HL-60 (cell line): ENCODE measurements at regions not wholly inside any gene's neighbourhood (a gene's known extent, or its start where the extent isn't known, plus 50 kb on each side); places are given as distances from the start of the nearest gene placed in this dataset.

Experiments
- POLR2AphosphoS5 ChIP-seq: IDR thresholded peaks from 2 replicates; pipeline ENCODE4 v1.6.1; 2012; ENCODE audit warnings: low read depth
- TF ChIP-seq, protein P1 (sequence below): IDR thresholded peaks from one replicate; pipeline ENCODE4 v1.5.1; 2011; ENCODE audit warnings: low read length, control low read depth, inconsistent platforms; ENCODE audit not compliant: insufficient read depth

DNA sequence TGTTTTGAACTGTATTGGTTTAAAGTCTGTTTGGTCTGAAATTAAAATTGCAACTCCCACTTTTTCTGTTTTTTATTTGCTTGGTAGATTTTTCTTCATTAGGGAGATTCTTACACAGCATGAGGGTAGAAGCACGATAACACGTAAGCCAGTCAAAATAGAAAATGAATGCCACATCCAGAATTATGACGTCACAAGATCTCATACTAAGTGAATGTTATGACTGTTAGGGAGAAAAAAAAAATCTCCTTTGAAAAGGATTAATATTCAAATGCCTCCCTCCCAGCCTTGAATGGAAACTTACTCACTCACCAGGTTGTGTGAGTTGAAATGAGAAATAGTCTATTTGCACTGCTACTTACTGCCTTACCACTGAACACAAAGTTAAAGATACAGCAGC, 670.8 kb downstream of the TFAP2A start:
- TF ChIP-seq, protein P1, sequence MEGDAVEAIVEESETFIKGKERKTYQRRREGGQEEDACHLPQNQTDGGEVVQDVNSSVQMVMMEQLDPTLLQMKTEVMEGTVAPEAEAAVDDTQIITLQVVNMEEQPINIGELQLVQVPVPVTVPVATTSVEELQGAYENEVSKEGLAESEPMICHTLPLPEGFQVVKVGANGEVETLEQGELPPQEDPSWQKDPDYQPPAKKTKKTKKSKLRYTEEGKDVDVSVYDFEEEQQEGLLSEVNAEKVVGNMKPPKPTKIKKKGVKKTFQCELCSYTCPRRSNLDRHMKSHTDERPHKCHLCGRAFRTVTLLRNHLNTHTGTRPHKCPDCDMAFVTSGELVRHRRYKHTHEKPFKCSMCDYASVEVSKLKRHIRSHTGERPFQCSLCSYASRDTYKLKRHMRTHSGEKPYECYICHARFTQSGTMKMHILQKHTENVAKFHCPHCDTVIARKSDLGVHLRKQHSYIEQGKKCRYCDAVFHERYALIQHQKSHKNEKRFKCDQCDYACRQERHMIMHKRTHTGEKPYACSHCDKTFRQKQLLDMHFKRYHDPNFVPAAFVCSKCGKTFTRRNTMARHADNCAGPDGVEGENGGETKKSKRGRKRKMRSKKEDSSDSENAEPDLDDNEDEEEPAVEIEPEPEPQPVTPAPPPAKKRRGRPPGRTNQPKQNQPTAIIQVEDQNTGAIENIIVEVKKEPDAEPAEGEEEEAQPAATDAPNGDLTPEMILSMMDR = no peak
- TF ChIP-seq POLR2AphosphoS5 = no peak
